DMS79 treated with DMSO at 0.1 percent for 48 hours (cell line): ENCODE measurements at regions not wholly inside any gene's neighbourhood (a gene's known extent, or its start where the extent isn't known, plus 50 kb on each side); places are given as distances from the start of the nearest gene placed in this dataset.
"Not testable (repeated sequence)": the region's sequence is repeated elsewhere in the genome, so short reads cannot be mapped to it uniquely, and the experiment has no call there.

Source experiments
- DNase-seq: peaks from one replicate; lab custom pipeline; 2025; lab: John Stamatoyannopoulos, UW

DNA sequence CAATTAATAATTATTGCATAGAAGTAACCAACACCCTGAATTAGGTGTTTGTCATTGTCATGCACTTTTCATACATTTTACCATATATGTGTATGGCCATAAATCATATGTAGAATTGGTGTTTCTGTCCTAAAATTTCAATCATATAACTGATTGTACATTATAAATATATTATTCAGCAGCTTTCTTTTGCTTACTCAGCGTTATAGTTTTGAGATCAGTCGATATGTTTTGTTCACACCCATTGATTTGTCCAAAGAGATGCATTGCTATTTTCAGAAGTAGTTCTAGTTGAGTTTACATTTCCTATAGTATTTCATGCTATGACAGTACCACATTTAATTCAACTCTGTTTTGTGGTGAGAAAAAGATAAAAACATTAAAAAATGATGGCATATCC is 50.5 kb upstream of the PARP4 start:
- DNase-seq, result no peak

DNA sequence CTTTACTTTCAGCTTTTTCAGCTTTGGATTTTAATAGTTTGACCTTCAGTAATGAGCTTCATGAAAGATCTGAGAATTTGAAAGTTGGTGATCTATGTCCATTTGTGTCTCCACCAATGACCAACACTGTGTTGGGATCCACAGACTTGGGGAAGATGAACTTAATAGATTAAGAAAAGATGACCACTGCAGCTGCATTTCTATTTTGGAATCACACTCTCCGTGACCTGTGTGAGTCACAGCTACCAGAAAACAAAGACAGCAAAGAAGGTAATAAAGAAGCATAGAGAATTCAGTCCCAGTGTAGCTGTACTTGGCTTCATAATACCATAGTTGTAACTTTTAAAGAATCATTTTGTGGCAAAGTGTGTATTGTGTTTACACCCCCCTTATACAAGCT is 51.4 kb upstream of the PARP4 start:
- DNase-seq, result not testable (repeated sequence)

DNA sequence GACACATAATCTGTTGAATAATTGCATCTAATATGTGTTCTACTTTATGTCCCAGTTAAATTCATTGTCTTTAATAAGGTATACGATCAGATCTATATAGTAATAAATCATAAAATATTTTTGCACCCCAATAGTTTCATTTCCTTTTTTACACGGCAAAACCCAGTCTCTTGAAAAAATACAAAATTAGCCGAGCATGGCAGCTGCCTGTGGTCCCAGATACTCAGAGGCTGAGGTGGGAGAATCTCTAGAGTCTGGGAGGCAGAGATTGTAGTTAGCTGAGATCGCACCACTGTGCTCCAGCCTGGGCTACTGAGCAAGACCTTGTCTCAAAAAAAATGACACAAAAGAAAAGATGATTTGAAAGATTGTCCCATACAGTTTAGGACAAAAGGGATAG is 52.3 kb upstream of the PARP4 start:
- DNase-seq, result no peak

DNA sequence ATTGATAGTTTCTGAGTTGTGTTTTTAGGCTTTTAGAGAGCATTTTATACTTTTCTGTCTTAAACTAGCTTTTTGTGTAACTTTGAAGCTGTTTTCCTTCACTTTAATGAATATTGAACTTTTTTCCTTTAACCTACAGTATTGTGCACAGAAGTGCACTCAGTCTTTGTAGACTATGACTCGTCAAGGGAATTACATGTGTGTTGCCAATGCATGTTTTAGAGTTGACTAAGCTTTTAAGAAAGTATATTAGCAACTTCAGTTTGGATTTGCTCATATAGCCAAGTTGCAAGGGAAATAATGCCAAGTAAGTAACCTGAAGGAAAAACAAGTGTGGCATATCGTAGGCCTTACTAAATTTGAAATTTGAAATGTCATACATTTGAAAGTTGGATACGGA is 55.0 kb upstream of the PARP4 start:
- DNase-seq, result not testable (repeated sequence)

DNA sequence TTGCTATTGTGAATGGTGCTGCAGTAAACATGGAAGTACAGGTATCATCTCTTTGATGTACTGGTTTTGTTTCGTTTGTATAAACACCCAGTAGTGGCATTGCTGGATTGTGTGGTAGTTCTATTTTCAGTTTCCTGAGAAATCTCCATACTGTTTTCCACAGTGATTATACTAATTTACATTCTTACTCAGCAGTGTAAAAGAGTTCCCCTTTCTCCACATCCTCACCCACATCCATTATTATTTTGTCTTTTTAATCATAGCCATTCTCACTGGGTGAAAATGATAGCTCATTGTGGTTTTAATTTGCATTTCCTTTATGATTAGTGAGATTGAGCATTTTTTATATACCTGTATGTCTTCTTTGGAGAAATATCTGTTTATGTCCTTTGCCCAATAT is 62.3 kb upstream of the PARP4 start:
- no peak for DNase-seq

DNA sequence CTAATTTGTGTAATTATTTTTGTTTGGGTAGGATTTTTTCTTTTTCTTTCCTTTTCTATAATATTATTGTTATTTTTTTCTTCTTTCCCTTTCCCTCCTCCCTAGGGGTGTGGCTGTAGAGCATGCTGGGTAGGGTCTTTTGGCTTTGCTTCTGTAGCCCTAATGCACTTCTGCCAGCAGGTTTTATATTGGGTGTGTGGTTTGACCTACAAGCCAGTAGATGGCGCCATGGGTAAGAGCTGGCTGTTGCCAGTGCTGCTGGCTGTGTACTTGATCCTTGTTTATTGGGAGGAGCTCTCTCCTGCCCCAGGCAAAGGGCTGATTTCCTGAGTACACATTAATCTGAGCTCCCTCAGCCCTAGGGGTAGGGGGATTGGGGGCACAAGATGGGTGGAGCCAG is 67.7 kb upstream of the PARP4 start:
- DNase-seq, result peak; percentile 8

DNA sequence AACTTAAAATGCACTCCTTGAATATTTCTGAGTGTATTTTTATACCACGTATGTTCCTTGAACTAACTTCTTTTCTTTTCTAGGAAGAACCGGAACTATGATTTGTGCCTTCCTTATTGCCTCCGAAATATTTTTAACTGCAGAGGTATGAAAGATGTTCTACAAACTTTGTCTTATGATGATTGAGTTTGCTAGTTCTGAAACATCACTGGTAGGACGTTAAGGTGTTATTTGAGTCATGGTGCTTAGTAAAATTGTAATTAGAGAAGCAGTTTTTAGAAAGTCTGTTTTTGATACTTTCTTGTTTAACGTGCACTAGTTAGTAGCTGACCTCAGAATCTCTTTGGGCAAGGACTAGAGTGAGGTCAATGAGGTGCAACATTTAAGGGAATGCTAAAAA is 69.0 kb upstream of the PARP4 start:
- not testable (repeated sequence) for DNase-seq

DNA sequence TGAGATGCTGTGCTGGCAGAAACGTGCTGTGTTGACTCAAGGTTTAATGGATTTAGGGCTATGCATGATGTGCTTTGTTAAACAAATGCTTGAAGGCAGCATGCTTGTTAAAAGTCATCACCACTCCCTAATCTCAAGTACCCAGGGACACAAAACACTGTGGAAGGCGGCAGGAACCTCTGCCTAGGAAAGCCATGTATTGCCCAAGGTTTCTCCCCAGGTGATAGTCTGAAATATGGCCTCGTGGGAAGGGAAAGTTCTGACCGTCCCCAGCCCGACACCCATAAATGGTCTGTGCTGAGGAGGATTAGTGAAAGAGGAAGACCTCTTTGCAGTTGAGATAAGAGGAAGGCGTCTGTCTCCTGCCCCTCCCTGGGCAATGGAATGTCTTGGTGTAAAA is 79.1 kb upstream of the PARP4 start:
- DNase-seq, result peak; percentile 32

DNA sequence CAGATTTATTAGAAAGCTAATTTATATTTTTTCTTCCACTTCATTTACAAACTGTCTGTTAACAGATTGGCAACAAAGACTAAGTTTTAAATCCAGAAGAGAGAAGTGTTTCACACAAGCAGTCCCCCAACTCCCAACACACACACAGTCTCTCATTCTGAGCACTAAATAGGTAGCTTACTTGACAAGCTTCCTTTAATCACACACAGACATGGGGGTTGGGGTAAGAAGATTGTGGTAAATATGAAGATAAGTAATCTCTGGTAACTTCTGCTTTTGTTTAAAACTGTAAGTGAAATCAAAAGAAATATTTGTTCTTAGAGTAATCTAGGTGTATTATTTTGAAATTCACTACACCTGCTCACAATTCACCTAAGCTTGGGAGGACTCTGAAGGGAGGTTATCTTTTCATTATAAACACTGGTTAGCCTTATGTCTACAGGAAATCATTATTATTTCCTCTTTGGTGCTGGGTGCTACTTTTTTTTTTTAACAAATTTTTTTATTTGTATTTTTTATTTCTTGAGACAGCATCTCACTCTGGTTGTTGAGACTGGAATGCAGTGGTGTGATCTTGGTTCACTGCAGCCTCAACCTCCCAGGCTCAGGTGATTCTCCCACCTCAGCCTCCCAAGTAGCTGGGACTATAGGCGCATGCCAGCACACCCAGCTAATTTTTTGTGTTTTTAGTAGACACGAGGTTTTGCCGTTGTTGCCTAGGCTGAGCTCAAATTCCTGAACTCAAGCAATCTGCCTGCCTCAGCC is 82.1 kb upstream of the ATP12A start:
- DNase-seq, result not testable (repeated sequence)

DNA sequence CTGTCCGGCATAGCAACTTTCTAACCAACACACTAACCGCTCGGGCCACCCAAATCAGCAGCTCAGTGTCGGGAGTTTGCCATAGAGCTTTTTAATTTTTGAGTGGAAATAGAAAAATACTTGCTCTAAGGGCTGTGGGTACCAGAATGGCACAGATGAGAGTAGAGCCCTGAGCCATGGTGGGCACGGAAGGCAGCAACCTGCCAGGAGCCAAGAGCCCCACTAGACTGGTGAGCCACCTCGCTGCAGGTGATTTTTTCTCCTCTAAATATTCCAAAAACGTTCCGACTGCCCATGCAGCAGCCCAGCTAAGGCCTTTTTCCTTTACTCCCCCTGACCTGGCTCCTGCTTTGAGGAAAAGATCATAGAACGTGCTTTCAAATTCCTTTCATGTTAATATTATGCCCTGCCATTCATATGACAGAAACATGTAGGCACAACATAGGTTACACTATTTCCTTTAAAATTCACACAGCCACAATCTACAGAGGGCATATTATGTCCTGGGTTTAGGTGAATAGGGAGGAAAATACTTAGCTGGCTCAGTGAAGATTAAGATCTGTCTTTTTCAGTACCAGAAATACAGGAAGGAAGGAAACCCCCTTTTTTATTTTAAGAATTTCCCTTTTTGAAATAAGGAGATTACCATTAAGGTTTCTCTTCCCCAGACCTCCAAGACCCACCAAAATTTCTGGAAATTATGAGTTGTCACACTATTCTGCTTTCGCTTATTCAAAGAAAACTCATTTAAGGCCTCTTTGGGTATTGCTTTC is 81.0 kb upstream of the ATP12A start:
- not testable (repeated sequence) for DNase-seq

DNA sequence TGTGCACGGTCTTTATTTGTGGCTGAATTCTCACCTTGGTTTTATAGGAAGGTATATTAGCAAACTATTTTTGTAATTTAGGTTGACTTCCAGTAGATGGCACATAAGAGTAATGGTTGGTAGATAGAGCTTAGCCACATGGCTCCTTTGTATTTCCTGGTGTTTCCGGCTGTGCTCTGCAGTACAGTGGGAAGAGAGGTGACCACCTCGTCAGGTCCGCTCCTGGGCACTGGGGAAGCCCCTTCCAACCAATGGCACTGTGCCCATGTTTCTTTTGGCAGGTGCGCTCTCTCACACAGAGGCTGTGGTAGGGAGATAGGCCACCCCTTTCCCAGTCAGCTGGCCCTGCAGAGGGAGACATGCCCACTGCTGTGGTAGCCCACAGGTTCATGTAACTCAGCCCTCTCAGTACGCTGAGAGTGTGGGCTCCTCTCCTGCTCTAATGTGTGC is 74.3 kb upstream of the ATP12A start:
- no peak for DNase-seq

DNA sequence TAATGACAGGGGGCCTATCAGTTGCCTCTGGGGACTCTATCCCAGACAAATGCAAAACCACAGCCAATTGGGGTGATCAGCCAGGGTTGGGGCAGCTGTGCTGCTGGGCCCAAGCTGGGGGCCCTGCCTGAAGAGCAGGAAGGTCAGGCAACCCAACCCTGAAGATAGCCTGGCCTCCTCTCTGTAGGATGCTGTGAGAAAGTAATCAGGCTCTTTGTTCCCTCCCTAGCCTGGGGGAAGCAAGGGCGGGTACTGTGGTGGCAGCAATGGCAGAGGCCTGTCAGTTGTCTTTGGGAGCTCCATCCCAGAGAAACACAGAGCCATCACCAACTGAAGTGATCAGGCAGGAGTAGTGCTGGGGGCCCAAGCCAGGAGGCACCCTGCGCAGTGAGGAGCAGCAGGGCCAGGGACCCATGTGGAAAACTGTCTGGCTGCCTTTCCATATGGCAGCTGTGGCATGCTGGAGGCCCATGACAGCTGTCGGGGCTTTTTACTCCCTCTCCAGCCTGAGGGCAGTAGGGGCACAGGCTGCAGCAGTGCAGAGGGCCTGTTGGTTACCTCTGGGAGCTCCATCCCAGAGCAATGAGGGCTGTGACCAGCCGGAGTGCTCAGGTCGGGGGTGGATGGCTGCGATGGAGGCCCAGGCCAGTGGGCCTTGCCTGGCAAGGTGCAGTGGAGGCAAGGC is 73.6 kb upstream of the ATP12A start:
- DNase-seq, result no peak

DNA sequence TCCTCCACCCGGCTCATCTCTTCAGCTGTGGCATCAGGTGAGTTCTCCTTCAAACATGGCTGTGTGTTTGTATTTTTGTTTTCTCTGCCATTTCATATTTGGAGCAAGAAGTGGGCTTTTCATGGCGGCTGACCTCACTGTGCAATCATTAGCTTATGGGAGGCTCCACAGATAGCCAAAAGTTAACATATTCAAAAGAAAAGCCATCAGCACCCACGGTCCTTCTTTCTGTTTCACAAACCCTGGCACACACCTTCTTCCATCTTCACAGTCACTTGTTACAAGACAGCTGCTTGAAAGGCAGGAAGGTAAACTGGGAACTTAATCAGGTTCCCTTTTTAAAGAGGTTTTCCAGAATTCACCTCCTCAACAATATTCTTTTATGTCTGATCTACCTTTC is 69.3 kb upstream of the ATP12A start:
- DNase-seq, result no peak

DNA sequence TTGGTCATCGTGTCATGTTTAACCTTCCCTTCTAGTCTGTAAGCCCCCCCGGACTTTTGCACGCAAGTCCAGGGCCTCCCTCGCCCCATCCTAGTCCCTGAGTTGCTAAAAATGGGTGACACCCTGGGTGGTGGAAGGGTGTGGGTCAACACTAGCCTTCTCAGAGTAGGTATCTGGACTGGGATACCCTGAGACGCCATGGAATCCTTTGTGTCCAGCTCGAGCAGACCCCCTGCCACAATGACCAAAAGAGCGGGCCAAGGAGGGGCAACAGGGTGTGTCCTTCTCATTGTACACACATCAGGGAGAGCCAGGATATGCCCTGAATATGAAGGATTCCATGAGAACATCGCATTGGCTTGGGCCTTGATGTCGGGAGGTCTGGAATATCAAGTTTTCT is 67.5 kb upstream of the ATP12A start:
- no peak for DNase-seq

DNA sequence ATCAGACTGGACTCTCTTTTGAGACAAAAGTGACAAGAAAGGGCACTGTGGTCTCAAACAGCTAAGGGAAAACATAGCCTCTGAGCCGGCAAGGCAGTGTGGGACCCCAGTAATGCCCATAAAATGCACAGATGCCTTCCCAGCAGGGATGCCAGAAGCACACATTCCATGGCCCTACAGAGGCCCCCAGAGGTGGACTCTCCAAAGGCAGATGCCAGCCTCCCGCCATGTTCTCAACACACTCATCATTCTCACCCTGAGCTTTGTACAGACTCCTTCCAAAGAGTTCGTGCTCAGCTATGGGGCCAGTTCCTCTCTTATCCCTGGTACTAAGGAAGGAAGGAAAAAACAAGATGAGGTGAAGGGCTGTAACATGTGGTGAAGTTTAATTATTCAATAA is 67.1 kb upstream of the ATP12A start:
- DNase-seq, result no peak

DNA sequence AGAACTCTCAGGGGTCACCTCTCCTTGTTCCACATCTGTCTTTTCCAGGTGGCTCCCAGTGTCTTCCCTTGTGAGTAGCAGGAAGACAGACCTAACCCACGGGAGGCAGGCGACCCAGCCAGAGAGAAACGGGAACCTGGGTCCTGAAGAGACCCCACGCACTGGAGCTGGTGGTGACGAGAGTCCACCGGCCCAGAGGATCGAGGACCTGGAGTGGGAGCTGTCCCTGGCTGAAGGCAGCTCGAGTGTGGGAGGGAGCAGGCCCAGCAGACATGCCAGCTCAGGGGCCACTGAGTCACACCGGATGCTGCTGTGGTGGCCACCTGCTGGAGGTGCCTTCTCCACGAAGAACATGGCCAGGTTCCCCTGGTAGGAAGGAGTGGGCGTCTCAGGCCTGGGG is 66.5 kb upstream of the ATP12A start:
- DNase-seq, result no peak

DNA sequence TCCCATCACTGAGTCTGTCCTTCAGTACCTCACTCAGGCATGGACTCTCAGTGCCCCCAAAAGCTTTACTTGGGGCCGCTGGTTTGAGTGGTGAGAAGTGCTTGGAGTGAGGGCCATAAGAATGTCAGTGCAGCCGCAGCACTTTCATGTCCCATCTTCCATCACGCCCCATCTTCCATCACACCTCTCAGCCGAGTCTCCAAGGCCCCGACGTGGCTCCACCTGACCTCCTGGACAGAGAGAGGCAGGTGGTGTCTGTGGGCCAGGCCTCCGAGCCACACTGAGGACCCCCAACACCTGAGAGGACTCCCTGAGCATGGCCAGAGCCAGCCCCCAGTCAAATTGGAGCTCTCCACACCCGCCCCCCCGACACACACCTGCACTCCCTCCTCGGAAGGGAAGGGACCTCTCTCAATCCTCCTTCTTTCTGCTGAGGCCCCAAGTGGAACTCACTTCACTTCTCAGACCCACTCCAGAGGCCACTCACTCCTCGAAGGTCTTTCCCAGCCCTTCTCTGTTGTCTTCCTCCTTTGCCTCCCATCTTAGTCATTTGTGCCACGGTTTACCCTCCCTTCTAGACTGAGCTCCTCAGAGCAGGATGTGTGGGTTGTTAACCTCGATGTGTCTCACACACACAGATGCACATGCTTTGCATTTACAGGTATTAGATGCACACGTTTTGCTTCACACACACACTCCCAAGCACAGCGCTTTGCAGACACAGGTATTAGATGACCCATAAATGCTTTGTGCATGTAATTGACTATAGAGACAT is 65.7 kb upstream of the ATP12A start:
- no peak for DNase-seq

DNA sequence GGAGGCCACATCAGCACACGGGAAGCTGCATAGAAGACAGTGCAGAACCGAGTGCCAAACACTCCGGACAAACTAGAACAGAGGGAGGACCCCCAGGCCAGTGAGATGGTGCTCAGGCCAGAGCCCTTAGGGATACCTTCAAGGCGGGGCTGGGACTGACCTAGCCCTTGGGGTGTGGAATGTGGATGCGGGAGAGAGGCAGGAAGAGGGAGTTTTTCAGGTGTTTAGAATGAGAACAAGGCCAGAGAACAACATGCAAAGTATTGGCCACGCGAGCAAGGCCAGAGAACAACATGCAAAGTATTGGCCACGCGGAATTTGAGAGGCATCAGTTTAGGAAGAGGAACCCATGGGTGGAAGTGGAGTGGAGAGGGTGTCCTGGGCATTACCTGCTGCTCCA is 65.1 kb upstream of the ATP12A start:
- DNase-seq, result no peak

DNA sequence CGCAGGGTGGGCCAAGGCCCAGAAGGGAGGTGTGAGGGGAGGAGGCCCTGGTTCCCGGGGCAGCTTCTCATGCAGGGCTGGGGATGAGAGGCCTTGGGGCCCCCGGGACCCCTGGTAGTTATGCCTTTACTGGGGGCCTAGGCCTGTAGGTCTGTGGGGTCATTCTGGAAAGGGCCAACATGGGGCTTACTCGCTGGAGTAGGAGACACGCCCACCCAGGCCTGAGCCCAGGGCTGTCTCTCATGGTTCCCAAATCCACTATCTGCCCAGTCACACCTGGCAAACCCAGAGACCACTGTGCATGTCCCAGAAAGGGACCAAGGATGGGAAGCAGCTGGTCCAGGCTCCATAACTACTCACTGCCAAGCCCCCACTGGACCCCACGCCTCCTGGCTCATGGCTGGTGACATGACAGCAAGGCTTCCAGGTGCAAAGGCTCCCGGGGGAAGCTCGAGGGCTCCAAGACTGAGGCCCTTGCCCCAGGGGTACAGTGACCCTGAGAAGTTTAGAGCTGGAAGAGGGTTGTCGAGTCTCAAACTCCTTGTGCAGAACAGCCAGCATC is 64.2 kb upstream of the ATP12A start:
- no peak for DNase-seq

DNA sequence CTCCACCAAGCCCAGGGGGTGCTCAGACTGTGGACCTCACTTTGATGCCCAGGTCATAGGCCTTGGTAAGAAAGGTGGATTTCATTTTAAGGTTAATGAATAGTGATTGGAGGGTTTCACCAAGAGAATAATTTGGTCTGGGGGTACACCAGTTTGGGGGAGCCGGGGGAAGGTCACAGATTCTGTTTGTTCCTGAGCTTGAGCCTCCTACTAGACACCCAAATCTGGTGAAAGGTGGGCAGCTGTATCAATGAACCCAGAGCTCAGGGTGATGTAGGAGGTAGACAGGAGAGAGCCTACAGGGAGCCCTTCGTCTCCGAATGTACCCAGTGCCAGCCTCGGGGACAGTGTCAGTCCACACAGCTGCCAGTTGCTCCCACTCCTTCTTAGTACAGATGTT is 63.7 kb upstream of the ATP12A start:
- no peak for DNase-seq

DNA sequence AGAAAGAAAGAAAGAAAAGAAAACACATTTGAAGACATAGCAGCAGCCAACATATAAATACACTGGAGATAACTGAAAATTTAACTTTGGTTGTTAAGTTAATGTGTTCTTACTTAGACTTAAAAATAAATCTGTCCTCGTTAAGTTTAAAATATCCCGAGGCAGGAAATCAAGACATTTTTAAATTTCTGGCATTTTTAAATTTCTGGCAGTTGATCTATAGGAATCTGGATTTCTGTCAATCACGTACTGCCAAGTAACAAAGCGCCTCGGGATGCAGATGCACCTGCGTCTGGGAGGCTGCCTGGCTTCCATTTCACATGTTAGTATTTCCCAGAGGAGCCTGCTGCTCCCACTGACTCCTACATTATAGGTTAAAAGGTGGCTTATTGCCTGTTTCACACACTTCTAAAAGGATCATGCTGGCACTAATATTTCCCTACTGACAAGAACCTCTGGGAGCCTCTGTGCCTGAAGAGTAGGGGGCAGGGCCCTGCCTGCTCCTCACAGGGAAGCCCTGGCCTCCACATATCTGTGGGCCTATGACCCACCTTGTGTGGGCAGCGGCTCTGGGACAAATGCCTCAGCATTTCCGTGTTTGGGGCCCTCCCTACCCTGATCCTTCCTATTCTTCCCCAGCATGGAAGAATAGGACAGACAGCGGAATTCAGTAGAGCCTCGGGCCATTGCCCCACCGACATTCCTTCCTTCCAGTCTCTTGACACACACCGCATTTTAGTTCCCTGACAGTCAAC is 62.8 kb upstream of the ATP12A start:
- DNase-seq, result no peak
